ENCODE measurements at regions not wholly inside any gene's neighbourhood (a gene's known extent, or its start where the extent isn't known, plus 50 kb on each side); places are given as distances from the start of the nearest gene placed in this dataset.

GRCh38 chr12:75932241-75932640, 99.3 kb downstream of the PHLDA1 start:
- Histone ChIP-seq H3K27ac (ENCODE audit: low read length) (no peak overlapping the region), H3F3A (ENCODE audit: low read length, unreplicated experiment) (no peaks in the 10 kb centered on the region), H4K20me1 (ENCODE audit: low read length) (no peaks in the 10 kb centered on the region), H3K9me3 (ENCODE audit: low read length) (no peaks in the 10 kb centered on the region), H3K36me3 (ENCODE audit: low read depth, low read length) (no peaks in the 10 kb centered on the region), H3K9ac (ENCODE audit: low read length) (no peak overlapping the region), H3K4me2 (ENCODE audit: low read length) (no peak overlapping the region), H3K27me3 (ENCODE audit: low read length) (no peaks in the 10 kb centered on the region), H2AFZ (ENCODE audit: low read length) (no peak overlapping the region), H3K79me2 (ENCODE audit: low read length) (no peaks in the 10 kb centered on the region), H3K9me2 (replicated peaks; ENCODE audit: low read length) (no peaks in the 10 kb centered on the region), H3K4me3 (ENCODE audit: low read length) (no peak overlapping the region), H3K4me1 (ENCODE audit: insufficient read depth, low read length) (peaks cover 8% of the 10 kb centered on the region)
- ChIA-PET POLR2A (ENCODE audit: unreplicated experiment) (interaction anchor here (0.6 kb wide), 1 partner anchor 347 kb away, joined by 4 read pairs; no protein-coding TSS in a partner anchor), CTCF (no interaction called here)
- TF ChIP-seq EZH2 (IDR thresholded peaks at IDR 0.05; ENCODE audit: low read length, unreplicated experiment) = no peak
- no peak for TF ChIP-seq EZH2phosphoT487 (IDR thresholded peaks at IDR 0.05; ENCODE audit: borderline replicate concordance, low read length)
- no peak for TF ChIP-seq CTCF (conservative IDR thresholded peaks at IDR 0.05; ENCODE audit: low read depth, low read length)
- DNase-seq = no peak
- intact Hi-C loops (cut with micrococcal nuclease) = no loop called here
- no peak for ATAC-seq
- no TSS peak for BruUV-seq (replicated peaks)

DNA sequence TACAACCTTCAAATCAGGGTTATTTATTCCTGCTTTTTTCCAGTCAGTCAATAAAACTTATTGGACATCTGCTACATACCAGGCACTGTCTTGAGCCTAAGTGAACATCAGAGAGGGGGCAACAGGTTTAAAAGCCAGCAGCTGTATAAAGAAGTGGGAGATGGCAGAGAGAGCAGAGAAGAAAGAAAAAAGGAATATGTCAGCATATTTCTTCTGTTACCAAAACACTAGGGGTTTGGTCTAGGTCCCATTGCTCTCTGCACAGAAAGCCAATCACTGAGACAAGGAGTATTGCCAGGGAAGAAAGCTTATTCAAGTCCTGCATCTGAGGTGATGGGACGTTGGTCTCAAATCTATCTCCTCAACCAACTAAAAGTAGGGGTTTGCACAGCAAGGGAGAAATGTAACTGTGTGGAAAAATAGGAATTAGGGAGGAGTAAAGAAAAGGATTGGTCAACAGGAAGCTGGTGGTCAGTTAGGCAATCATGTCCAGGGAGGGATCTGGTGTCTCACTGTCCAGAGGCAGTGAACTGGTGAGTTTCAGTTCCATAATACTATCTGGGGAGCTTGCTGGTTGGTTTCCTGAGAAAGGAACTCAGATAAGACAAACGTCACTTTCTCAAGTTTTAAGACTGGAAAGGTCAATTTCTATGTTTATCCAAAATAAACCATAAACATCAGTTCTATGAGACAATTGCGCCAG, 107.5 kb downstream of the PHLDA1 start:
- DNase-seq (no peak), ATAC-seq (no peak)
- Histone ChIP-seq H3K9ac (ENCODE audit: low read length) (no peak overlapping the region), H3K27ac (ENCODE audit: low read length) (no peak overlapping the region), H3K4me3 (ENCODE audit: low read length) (no peak overlapping the region), H3K79me2 (ENCODE audit: low read length) (no peaks in the 10 kb centered on the region), H3K4me1 (ENCODE audit: insufficient read depth, low read length) (no peaks in the 10 kb centered on the region), H4K20me1 (ENCODE audit: low read length) (no peaks in the 10 kb centered on the region), H3F3A (ENCODE audit: low read length, unreplicated experiment) (no peaks in the 10 kb centered on the region), H2AFZ (ENCODE audit: low read length) (no peak overlapping the region), H3K9me2 (replicated peaks; ENCODE audit: low read length) (no peaks in the 10 kb centered on the region), H3K9me3 (ENCODE audit: low read length) (peaks cover 21% of the 10 kb centered on the region), H3K4me2 (ENCODE audit: low read length) (no peak overlapping the region), H3K27me3 (ENCODE audit: low read length) (no peaks in the 10 kb centered on the region), H3K36me3 (ENCODE audit: low read depth, low read length) (peaks cover 12% of the 10 kb centered on the region; the same call in 1 of the 2 replicates)
- TF ChIP-seq EZH2phosphoT487 (IDR thresholded peaks at IDR 0.05; ENCODE audit: borderline replicate concordance, low read length) (no peak), CTCF (conservative IDR thresholded peaks at IDR 0.05; ENCODE audit: low read depth, low read length) (no peak), EZH2 (IDR thresholded peaks at IDR 0.05; ENCODE audit: low read length, unreplicated experiment) (no peak)
- POLR2A ChIA-PET (ENCODE audit: unreplicated experiment) = no interaction called here
- CTCF ChIA-PET = no interaction called here
- no TSS peak for BruUV-seq (replicated peaks)
- intact Hi-C loops (cut with micrococcal nuclease) = no loop called here

DNA sequence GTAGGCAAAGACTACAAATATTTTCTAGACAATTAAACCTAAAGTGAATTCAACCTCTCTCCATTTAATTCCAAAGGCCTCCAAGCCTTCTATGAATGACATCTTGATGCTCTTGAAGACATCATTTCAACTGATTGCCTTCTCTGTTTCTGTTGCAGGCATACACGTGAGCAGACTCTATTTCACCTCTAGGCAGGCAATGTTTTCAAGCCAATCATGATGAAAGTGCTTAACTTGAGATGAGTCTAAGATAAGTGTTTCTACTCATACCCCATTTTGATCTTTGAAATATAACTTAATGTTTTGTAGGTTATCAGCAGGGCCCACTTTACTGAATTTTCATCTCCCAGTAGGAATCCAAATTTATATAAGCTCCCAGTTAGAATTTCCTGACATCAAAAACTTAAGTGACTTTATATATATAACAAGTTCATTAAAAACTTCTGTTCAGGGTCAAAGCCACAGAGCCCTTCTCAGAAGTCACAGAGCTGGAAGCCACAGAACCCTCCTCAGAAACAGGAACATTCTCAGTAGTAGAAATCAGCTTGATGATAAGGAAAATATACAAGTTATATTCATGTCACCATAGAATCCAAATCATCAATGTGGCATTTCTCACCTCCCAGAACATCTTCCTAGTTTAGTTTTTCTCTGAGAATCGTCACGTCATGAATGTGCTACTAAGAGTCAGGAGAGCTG, 108.5 kb downstream of the PHLDA1 start:
- Histone ChIP-seq H3F3A (ENCODE audit: low read length, unreplicated experiment) (no peaks in the 10 kb centered on the region), H3K79me2 (ENCODE audit: low read length) (no peaks in the 10 kb centered on the region), H2AFZ (ENCODE audit: low read length) (no peak overlapping the region), H3K4me2 (ENCODE audit: low read length) (no peak overlapping the region), H3K9ac (ENCODE audit: low read length) (no peak overlapping the region), H3K9me3 (ENCODE audit: low read length) (peaks cover 21% of the 10 kb centered on the region), H3K4me1 (ENCODE audit: insufficient read depth, low read length) (no peaks in the 10 kb centered on the region), H3K4me3 (ENCODE audit: low read length) (no peak overlapping the region), H3K27me3 (ENCODE audit: low read length) (no peaks in the 10 kb centered on the region), H3K27ac (ENCODE audit: low read length) (no peak overlapping the region), H4K20me1 (ENCODE audit: low read length) (no peaks in the 10 kb centered on the region), H3K36me3 (ENCODE audit: low read depth, low read length) (peaks cover 12% of the 10 kb centered on the region; the same call in 1 of the 2 replicates), H3K9me2 (replicated peaks; ENCODE audit: low read length) (no peaks in the 10 kb centered on the region)
- no peak for DNase-seq
- no TSS peak for BruUV-seq (replicated peaks)
- no peak for ATAC-seq
- intact Hi-C loops (cut with micrococcal nuclease) = no loop called here
- no peak for TF ChIP-seq EZH2phosphoT487 (IDR thresholded peaks at IDR 0.05; ENCODE audit: borderline replicate concordance, low read length)
- no peak for TF ChIP-seq CTCF (conservative IDR thresholded peaks at IDR 0.05; ENCODE audit: low read depth, low read length)
- TF ChIP-seq EZH2 (IDR thresholded peaks at IDR 0.05; ENCODE audit: low read length, unreplicated experiment) = no peak
- CTCF ChIA-PET = no interaction called here
- POLR2A ChIA-PET (ENCODE audit: unreplicated experiment) = no interaction called here

Data from PC-3 (cell line).